ENCODE measurements at regions not wholly inside any gene's neighbourhood (a gene's known extent, or its start where the extent isn't known, plus 50 kb on each side); places are given as distances from the start of the nearest gene placed in this dataset.

GRCh38 chr5:18607570-18607969 is 973.3 kb downstream of the TAF11L14 start:
- no peak overlapping the region for H2BK15ac ChIP-seq (ENCODE audit: low read length)
- no peak overlapping the region for H3K23ac ChIP-seq (ENCODE audit: insufficient read length)
- ChIA-PET POLR2A (ENCODE audit: partially characterized antibody) (no interaction called here), CTCF (ENCODE audit: partially characterized antibody) (no interaction called here)
- 89% methylated on average over 5 of the region's 5 CpGs; no CpG with 5 or more reads in 1 of the 2 experiments for WGBS, 2 experiments (ENCODE audit: extremely low coverage in 1 of 2, insufficient coverage in 1 of 2, insufficient read length in 1 of 2, insufficient replicate concordance in 2 of 2, low coverage in 1 of 2, low lambda C conversion rate in 2 of 2, missing lambda C conversion rate in 1 of 2)
- FAIRE-seq (no peak), DNase-seq (ENCODE audit: low read depth in 1 of 2, low spot score in 2 of 2) (no peak)
- H2BK20ac ChIP-seq (ENCODE audit: low read length), result no peak overlapping the region
- no peak overlapping the region for H3K4me2 ChIP-seq (ENCODE audit: insufficient read depth in 1 of 2, low read depth in 2 of 2, low read length in 2 of 2)
- H3K79me1 ChIP-seq (ENCODE audit: low read depth, low read length), result no peaks in the 10 kb centered on the region; the same call in 1 of the 2 replicates
- no peak overlapping the region for H2AFZ ChIP-seq (ENCODE audit: low read length)
- no peak overlapping the region for H2BK5ac ChIP-seq (ENCODE audit: low read depth, low read length)
- H3K4me1 ChIP-seq (replicated peaks in 1 of 4; ENCODE audit: control insufficient read depth in 3 of 4, insufficient read depth in 4 of 4, low read length in 3 of 4), result no peaks in the 10 kb centered on the region
- no peak overlapping the region for H2BK12ac ChIP-seq (ENCODE audit: low read depth, low read length)
- H4K20me1 ChIP-seq (replicated peaks in 1 of 2; ENCODE audit: control insufficient read depth in 1 of 2, insufficient read depth in 2 of 2, low read length in 2 of 2), result peaks cover 0 to 2% of the 10 kb centered on the region in 2 experiments
- H3K79me2 ChIP-seq (ENCODE audit: control insufficient read depth in 1 of 2, insufficient read depth in 2 of 2, low read length in 2 of 2), result 0 out of 4 replicates have a peak, but pooled peaks cover 0 to 5% of the 10 kb centered on the region in 2 experiments
- no peaks in the 10 kb centered on the region for H3K9me3 ChIP-seq (ENCODE audit: insufficient read depth in 2 of 2, low read depth in 1 of 2, low read length in 1 of 2)
- no peak overlapping the region for H2BK120ac ChIP-seq (replicated peaks; ENCODE audit: low read depth, low read length)
- no peak overlapping the region for H3K18ac ChIP-seq (ENCODE audit: extremely low read depth, low read length)
- no peak overlapping the region for H3K4ac ChIP-seq (replicated peaks; ENCODE audit: insufficient read length, low read depth, low read length)
- no peak overlapping the region for H3K4me3 ChIP-seq (ENCODE audit: extremely low read depth in 1 of 4, insufficient read depth in 2 of 4, low read depth in 3 of 4, low read length in 4 of 4)
- no peaks in the 10 kb centered on the region for H3K27me3 ChIP-seq (replicated peaks in 1 of 4; ENCODE audit: control insufficient read depth in 3 of 4, extremely low read depth in 1 of 4, insufficient read depth in 3 of 4, low read length in 3 of 4)
- H3K14ac ChIP-seq (ENCODE audit: insufficient read length), result no peak overlapping the region
- no peaks in the 10 kb centered on the region; a peak in 1 of 8 replicates for H3K36me3 ChIP-seq (ENCODE audit: control insufficient read depth in 2 of 4, insufficient read depth in 4 of 4, low read length in 3 of 4)
- no peak overlapping the region for H2AK5ac ChIP-seq (ENCODE audit: low read depth, low read length)
- H3K56ac ChIP-seq (replicated peaks; ENCODE audit: insufficient read length, low read depth, low read length), result no peak overlapping the region
- H3K9ac ChIP-seq (replicated peaks in 1 of 4; ENCODE audit: extremely low read depth in 1 of 4, low read depth in 3 of 4, low read length in 3 of 4), result no peak overlapping the region
- no peak overlapping the region for H4K91ac ChIP-seq (replicated peaks; ENCODE audit: insufficient read length, low read length)
- H4K8ac ChIP-seq (ENCODE audit: extremely low read depth, insufficient read depth, low read length), result no peak overlapping the region
- TF ChIP-seq HDAC6 (IDR thresholded peaks at IDR 0.05; ENCODE audit: low read depth, low read length) (no peak), EZH2 (IDR thresholded peaks at IDR 0.05; ENCODE audit: low read depth, low read length, severe bottlenecking) (no peak), BACH1 (IDR thresholded peaks at IDR 0.05; ENCODE audit: low read length) (no peak), RAD21 (IDR thresholded peaks at IDR 0.05 in 1 of 2, conservative IDR thresholded peaks at IDR 0.05 in 1 of 2; ENCODE audit: low read depth in 2 of 2, low read length in 2 of 2) (no peak), TAF1 (IDR thresholded peaks at IDR 0.05; ENCODE audit: low read depth, low read length) (no peak), TBP (IDR thresholded peaks at IDR 0.05; ENCODE audit: low read depth, low read length) (no peak), KDM5A (IDR thresholded peaks at IDR 0.05; ENCODE audit: low read length) (no peak), SIX5 (IDR thresholded peaks at IDR 0.05; ENCODE audit: low read depth, low read length) (no peak), BRCA1 (IDR thresholded peaks at IDR 0.05; ENCODE audit: low read depth, low read length) (no peak), RXRA (IDR thresholded peaks at IDR 0.05; ENCODE audit: insufficient read depth, low read depth, low read length) (no peak)
- H3K23me2 ChIP-seq (ENCODE audit: low read depth, low read length), result no peaks in the 10 kb centered on the region
- H4K5ac ChIP-seq (ENCODE audit: insufficient read length, low read depth, low read length), result no peak overlapping the region
- no peak overlapping the region for H3K27ac ChIP-seq (ENCODE audit: low read depth, low read length)

Data from H1 (cell line).